ENCODE measurements at regions not wholly inside any gene's neighbourhood (a gene's known extent, or its start where the extent isn't known, plus 50 kb on each side); places are given as distances from the start of the nearest gene placed in this dataset.

DNA sequence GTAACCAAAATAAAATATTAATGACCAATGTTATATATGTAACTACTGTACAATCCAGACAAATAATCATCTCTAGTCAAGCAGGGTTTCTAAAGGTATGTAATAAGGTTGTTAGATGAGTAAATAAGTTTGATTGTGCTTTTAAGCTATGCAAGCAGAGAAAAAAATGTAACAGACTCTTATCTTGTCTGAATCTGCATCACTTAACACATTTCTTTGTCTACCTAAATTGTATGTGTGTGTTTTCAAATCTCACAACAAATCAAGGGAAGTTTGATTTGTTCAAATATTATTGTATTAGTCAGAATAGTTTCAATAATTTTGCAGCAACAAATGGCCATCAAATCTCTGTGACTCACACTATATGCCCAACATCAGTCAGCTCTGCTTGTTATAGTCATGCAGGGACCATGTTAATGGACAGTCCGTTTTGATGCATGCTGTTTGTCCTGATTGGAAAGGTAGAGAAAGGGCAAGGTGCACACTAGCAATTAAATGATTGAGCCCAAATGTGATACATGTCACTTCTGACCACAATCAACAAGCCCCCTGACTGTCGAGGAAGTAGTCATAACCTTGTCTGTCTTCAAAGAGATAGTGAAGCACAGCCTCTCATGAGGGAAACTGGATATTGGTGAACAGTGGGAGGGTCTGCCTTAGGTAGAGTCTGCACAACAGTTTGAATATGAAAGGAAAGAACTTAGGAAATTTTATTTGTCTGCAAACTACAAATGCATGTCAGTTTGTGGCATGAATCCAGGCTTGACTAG lies 349.4 kb upstream of the SATB1 start:
- no peak for DNase-seq (ENCODE audit: low read depth, low spot score)
- Histone ChIP-seq H3K4me3 (ENCODE audit: low read depth, low read length) (no peak overlapping the region), H3K27ac (ENCODE audit: low read depth, low read length) (no peak overlapping the region), H3K9me3 (ENCODE audit: control insufficient read depth, insufficient read depth, low read length) (peaks cover 13% of the 10 kb centered on the region; the same call in 1 of the 2 replicates), H3K27me3 (ENCODE audit: control insufficient read depth, insufficient read depth, low read length) (no peaks in the 10 kb centered on the region)
- ChIA-PET CTCF (no interaction called here), POLR2A (no interaction called here)
- TF ChIP-seq, protein P1, sequence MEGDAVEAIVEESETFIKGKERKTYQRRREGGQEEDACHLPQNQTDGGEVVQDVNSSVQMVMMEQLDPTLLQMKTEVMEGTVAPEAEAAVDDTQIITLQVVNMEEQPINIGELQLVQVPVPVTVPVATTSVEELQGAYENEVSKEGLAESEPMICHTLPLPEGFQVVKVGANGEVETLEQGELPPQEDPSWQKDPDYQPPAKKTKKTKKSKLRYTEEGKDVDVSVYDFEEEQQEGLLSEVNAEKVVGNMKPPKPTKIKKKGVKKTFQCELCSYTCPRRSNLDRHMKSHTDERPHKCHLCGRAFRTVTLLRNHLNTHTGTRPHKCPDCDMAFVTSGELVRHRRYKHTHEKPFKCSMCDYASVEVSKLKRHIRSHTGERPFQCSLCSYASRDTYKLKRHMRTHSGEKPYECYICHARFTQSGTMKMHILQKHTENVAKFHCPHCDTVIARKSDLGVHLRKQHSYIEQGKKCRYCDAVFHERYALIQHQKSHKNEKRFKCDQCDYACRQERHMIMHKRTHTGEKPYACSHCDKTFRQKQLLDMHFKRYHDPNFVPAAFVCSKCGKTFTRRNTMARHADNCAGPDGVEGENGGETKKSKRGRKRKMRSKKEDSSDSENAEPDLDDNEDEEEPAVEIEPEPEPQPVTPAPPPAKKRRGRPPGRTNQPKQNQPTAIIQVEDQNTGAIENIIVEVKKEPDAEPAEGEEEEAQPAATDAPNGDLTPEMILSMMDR (IDR thresholded peaks at IDR 0.05; ENCODE audit: low read depth, low read length) = no peak

DNA sequence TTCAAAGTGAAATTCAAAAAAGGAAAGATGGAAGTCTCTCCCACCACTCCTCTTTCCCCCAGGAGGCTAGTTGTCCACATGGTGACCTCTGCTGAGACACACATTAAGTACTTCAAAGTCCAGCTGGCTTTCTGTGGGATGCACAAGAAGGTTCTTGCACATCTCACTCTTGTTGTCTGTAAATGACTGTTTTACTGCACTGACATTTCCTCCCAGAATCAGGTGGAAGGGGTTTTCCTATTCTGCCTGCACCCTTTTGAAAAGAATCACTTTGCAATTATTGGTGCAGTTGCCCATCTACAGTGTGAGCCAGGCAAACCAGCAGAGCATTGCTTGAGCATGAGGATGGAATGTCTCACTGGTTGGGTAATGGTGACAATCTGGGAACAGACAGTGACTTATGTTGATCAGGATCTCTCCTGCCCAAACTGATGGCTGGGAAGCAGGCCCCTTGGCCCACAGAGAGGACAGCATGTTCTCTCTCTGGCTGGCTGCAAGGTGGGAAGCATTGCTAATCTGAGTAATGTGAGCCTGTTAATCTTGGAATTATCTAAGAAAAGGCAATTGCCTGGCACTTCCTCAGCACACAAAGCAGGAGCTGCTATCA lies 347.7 kb upstream of the SATB1 start:
- TF ChIP-seq, protein P1 (IDR thresholded peaks at IDR 0.05; ENCODE audit: low read depth, low read length) = no peak
- ChIA-PET POLR2A (no interaction called here), CTCF (no interaction called here)
- H3K9me3 ChIP-seq (ENCODE audit: control insufficient read depth, insufficient read depth, low read length) = peaks cover 18% of the 10 kb centered on the region; the same call in 1 of the 2 replicates
- H3K27ac ChIP-seq (ENCODE audit: low read depth, low read length) = no peak overlapping the region
- H3K4me3 ChIP-seq (ENCODE audit: low read depth, low read length) = no peak overlapping the region
- H3K27me3 ChIP-seq (ENCODE audit: control insufficient read depth, insufficient read depth, low read length) = no peaks in the 10 kb centered on the region
- no peak for DNase-seq (ENCODE audit: low read depth, low spot score)

- Histone ChIP-seq H3K4me3 (ENCODE audit: low read depth, low read length) (no peak overlapping the region), H3K9me3 (ENCODE audit: control insufficient read depth, insufficient read depth, low read length) (peaks cover 18% of the 10 kb centered on the region; the same call in 1 of the 2 replicates), H3K27ac (ENCODE audit: low read depth, low read length) (no peak overlapping the region), H3K27me3 (ENCODE audit: control insufficient read depth, insufficient read depth, low read length) (no peaks in the 10 kb centered on the region)
- POLR2A ChIA-PET = no interaction called here
- no peak for DNase-seq (ENCODE audit: low read depth, low spot score)
- TF ChIP-seq, protein P1 (IDR thresholded peaks at IDR 0.05; ENCODE audit: low read depth, low read length) = no peak
- CTCF ChIA-PET = no interaction called here
These were observed 346.8 kb upstream of the SATB1 start for GRCh38 chr3:18771931-18772330.

DNA sequence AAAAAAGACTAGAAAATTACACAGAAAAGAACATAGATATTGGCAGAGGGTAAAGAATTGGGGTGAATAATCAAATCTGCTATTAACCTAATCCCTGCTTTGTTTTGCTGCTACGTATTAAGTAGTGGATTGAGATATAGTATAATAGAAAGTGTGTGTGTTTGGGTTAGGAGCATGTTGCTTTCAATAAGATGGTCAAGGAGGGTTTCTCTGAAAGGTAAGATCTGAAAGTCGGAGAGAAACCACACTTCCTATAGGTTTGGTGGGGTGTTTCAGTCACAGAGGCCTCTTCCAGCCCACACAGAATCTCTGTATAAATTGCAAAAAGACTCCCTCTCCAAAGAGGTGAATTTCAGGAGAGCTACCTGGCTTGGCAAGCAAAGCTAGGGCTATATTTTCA lies 345.7 kb upstream of the SATB1 start:
- no peaks in the 10 kb centered on the region for H3K27me3 ChIP-seq (ENCODE audit: control insufficient read depth, insufficient read depth, low read length)
- no peak overlapping the region for H3K4me3 ChIP-seq (ENCODE audit: low read depth, low read length)
- ChIA-PET POLR2A (no interaction called here), CTCF (no interaction called here)
- peaks cover 18% of the 10 kb centered on the region; the same call in 1 of the 2 replicates for H3K9me3 ChIP-seq (ENCODE audit: control insufficient read depth, insufficient read depth, low read length)
- DNase-seq (ENCODE audit: low read depth, low spot score) = no peak
- TF ChIP-seq, protein P1 (IDR thresholded peaks at IDR 0.05; ENCODE audit: low read depth, low read length) = no peak
- H3K27ac ChIP-seq (ENCODE audit: low read depth, low read length) = no peak overlapping the region

DNA sequence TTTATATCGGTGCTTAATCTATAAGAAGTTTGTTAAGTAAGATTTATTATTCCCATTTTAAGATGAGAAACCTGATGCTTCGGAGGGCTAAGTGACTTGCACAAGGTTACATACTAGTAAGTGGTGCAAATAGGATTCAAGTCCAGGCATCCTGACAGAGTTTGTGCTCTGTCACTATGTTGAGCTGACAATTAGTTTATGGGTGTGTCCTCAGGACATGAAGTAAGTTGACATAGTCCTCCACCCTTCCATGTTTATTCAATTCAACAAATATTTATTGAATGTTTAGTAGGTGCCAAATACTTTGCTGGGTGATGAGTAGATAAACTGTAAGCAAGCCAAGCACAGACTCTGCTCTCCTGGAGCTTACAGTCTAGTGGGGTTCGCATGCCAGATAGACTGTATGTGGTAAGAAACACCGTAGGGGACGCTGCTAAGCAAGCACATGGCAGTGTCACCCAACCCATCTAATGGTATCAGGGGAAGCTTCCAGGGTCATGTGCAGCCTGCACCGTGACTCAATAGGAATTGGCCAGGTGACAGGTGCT lies 342.7 kb upstream of the SATB1 start:
- TF ChIP-seq, protein P1 (IDR thresholded peaks at IDR 0.05; ENCODE audit: low read depth, low read length) = no peak
- no peaks in the 10 kb centered on the region for H3K27me3 ChIP-seq (ENCODE audit: control insufficient read depth, insufficient read depth, low read length)
- H3K9me3 ChIP-seq (ENCODE audit: control insufficient read depth, insufficient read depth, low read length) = peaks cover 14% of the 10 kb centered on the region; the same call in 1 of the 2 replicates
- no peak overlapping the region for H3K4me3 ChIP-seq (ENCODE audit: low read depth, low read length)
- POLR2A ChIA-PET = no interaction called here
- CTCF ChIA-PET = no interaction called here
- DNase-seq (ENCODE audit: low read depth, low spot score) = no peak
- no peak overlapping the region for H3K27ac ChIP-seq (ENCODE audit: low read depth, low read length)

Measured in AG04450 (cell line).